Smooth muscle cell (in vitro differentiated cells): ENCODE measurements at regions not wholly inside any gene's neighbourhood (a gene's known extent, or its start where the extent isn't known, plus 50 kb on each side); places are given as distances from the start of the nearest gene placed in this dataset.

Experiments
- DNase-seq: peaks from one replicate; lab custom pipeline; 2025; ENCODE audit not compliant: unreplicated experiment; lab: John Stamatoyannopoulos, UW
- H2AFZ ChIP-seq: fragments of 200-600 bp; sonication (generic); 2 replicates; pipeline ENCODE4 v1.6.0; 2016; ENCODE audit warnings: antibody characterized with exemption, low read depth, mild to moderate bottlenecking
- H3F3A ChIP-seq: fragments of 200-600 bp; sonication (generic); 2 replicates; pipeline ENCODE4 v1.6.0; 2017; ENCODE audit warnings: antibody characterized with exemption, low read depth
- H3K27ac ChIP-seq: fragments of 200-600 bp; sonication (generic); 2 replicates; pipeline ENCODE4 v1.5.1; 2016; ENCODE audit warnings: low read depth, mild to moderate bottlenecking
- H3K27me3 ChIP-seq: fragments of 200-600 bp; sonication (generic); 2 replicates; pipeline ENCODE4 v1.6.1; 2016; ENCODE audit warnings: low read depth, mild to moderate bottlenecking
- H3K36me3 ChIP-seq: fragments of 200-600 bp; sonication (generic); 2 replicates; pipeline ENCODE4 v1.5.1; 2016; ENCODE audit warnings: low read depth
- H3K4me1 ChIP-seq: fragments of 200-600 bp; sonication (generic); 2 replicates; pipeline ENCODE4 v1.5.1; 2016; ENCODE audit warnings: low read depth
- H3K4me2 ChIP-seq: fragments of 200-600 bp; sonication (generic); 2 replicates; pipeline ENCODE4 v1.6.0; 2016; ENCODE audit warnings: mild to moderate bottlenecking
- H3K4me3 ChIP-seq: fragments of 200-600 bp; sonication (generic); 2 replicates; pipeline ENCODE4 v1.5.1; 2016; ENCODE audit warnings: mild to moderate bottlenecking
- H3K79me2 ChIP-seq: fragments of 200-600 bp; sonication (generic); 2 replicates; pipeline ENCODE4 v1.6.0; 2016; ENCODE audit warnings: low read depth, mild to moderate bottlenecking
- H3K9ac ChIP-seq: fragments of 200-600 bp; sonication (generic); 2 replicates; pipeline ENCODE4 v1.6.0; 2016; ENCODE audit warnings: low read depth
- H3K9me3 ChIP-seq: fragments of 200-600 bp; sonication (generic); replicated peaks from 2 replicates; pipeline ENCODE4 v1.5.1; 2016; ENCODE audit warnings: low read depth
- H4K20me1 ChIP-seq: fragments of 200-600 bp; sonication (generic); 2 replicates; pipeline ENCODE4 v1.6.0; 2016; ENCODE audit warnings: low read depth
- WGBS: methylation state at CpG from one replicate; pipeline ENCODE4 v1.1.7; 2016; ENCODE audit warnings: low lambda C conversion rate; 5-methylcytosine and 5-hydroxymethylcytosine counted together
- TF ChIP-seq, protein P1 (sequence below): fragments of 200-600 bp; sonication (generic); IDR thresholded peaks from 2 replicates; pipeline ENCODE4 v1.5.1; 2017; ENCODE audit warnings: borderline replicate concordance, mild to moderate bottlenecking, antibody characterized with exemption; ENCODE audit not compliant: insufficient read depth, poor library complexity, severe bottlenecking

DNA sequence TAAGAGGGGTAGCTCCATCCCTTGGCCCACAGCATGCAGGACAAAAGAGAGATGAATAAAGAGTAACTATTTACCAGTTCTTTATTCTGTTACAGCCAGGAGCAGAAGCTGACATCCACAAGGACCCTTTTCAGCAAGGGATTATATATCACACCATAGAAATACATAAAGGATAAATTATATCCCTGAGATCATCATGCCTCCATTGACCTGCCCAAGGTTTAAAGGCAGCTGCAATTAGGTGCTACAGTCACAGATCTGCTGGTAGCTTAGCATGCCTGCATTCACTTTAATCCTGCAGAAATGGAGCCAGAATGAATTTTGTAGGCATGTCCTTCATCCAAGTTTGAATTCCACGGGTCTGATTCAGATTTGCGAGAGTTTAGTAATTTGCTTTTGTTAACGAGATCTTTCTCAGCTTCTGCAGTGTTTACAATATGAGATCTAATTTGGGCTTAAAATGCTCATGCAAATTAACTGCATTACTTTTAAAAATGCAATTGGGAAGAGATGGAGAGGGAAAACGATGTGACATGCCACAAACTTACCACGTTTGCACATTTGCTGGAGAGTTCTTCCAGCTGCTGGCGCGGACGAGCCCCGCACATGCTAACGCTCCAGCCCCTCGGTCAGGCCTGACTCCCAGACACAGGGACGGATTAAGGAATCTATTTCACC, 327.0 kb upstream of the NOCT start:
- Histone ChIP-seq H3K4me2 (no peak overlapping the region), H3K27ac (no peak overlapping the region), H3F3A (no peaks in the 10 kb centered on the region), H3K36me3 (no peaks in the 10 kb centered on the region), H2AFZ (no peak overlapping the region), H4K20me1 (no peaks in the 10 kb centered on the region), H3K9ac (no peak overlapping the region), H3K4me1 (no peaks in the 10 kb centered on the region), H3K79me2 (no peaks in the 10 kb centered on the region), H3K27me3 (no peaks in the 10 kb centered on the region), H3K9me3 (peaks cover 3% of the 10 kb centered on the region), H3K4me3 (no peak overlapping the region)
- no peak for DNase-seq
- TF ChIP-seq, protein P1, sequence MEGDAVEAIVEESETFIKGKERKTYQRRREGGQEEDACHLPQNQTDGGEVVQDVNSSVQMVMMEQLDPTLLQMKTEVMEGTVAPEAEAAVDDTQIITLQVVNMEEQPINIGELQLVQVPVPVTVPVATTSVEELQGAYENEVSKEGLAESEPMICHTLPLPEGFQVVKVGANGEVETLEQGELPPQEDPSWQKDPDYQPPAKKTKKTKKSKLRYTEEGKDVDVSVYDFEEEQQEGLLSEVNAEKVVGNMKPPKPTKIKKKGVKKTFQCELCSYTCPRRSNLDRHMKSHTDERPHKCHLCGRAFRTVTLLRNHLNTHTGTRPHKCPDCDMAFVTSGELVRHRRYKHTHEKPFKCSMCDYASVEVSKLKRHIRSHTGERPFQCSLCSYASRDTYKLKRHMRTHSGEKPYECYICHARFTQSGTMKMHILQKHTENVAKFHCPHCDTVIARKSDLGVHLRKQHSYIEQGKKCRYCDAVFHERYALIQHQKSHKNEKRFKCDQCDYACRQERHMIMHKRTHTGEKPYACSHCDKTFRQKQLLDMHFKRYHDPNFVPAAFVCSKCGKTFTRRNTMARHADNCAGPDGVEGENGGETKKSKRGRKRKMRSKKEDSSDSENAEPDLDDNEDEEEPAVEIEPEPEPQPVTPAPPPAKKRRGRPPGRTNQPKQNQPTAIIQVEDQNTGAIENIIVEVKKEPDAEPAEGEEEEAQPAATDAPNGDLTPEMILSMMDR: no peak
- WGBS: 81% methylated on average over 12 of the region's 12 CpGs

DNA sequence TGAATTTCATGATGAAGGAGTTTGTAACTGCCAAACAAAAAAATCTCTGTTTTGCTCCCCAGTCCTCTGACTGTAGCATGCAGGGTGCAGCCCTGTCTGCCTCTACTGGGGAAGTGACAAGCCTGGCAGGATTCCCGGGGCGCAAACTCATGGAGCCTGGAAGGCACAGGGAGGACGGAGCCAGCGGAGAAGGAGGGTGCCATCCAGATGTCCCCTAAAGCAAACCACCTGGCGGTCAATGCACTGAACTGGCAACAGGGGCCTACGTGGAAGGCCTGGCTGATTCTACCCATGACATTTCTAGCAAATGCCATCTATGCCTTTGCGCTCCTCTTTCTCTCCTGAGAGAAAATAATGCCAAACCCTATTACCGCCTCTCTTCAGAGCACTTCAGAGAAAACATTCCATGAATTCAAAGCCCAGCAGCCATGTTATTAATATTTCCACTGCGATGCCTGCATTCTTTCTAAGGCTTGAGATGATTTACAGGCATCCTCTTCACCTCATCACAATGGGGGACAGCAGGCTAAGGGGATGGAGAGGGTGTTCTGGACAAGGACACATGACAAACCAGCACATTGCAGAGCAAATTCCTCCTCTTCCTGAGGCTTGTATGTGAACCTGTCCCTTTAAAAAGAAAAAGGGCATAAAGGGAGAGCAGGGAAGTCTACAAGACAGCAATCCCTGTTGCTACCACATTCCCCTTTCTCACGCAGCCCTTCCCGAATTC, 329.3 kb upstream of the NOCT start:
- Histone ChIP-seq H3K9ac (no peak overlapping the region), H3K79me2 (no peaks in the 10 kb centered on the region), H3K27me3 (no peaks in the 10 kb centered on the region), H3K4me2 (no peak overlapping the region), H3K27ac (no peak overlapping the region), H3K4me3 (no peak overlapping the region), H3K4me1 (peaks cover 16% of the 10 kb centered on the region), H3K36me3 (no peaks in the 10 kb centered on the region), H2AFZ (no peak overlapping the region), H3K9me3 (peaks cover 3% of the 10 kb centered on the region), H3F3A (no peaks in the 10 kb centered on the region), H4K20me1 (no peaks in the 10 kb centered on the region)
- TF ChIP-seq, protein P1: no peak
- DNase-seq: no peak
- WGBS: 86% methylated on average over 11 of the region's 11 CpGs

DNA sequence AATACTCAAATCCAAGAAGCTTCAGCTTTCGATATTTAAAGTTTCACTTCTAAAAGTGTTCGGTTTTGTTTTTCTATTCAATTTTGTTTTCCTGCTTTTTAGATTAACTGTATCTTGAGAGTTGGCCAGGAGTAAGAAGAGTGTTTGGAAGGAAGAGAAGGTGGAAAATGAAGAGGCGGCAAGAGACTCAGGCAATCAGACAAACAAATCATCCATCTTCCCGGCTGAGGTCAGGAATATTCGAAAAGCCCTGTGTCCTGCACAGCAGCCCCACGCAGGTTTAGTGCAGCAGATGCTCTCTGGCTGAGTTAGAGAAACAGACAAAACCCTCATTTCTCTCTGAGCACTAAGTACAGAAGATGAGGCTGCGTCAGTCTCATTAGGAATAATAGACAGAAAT, 330.3 kb upstream of the NOCT start:
- TF ChIP-seq, protein P1: no peak
- WGBS: 95% methylated on average over 7 of the region's 7 CpGs
- Histone ChIP-seq H3K9ac (no peak overlapping the region), H3K79me2 (no peaks in the 10 kb centered on the region), H3F3A (no peaks in the 10 kb centered on the region), H4K20me1 (no peaks in the 10 kb centered on the region), H3K27ac (no peak overlapping the region), H2AFZ (no peak overlapping the region), H3K36me3 (no peaks in the 10 kb centered on the region), H3K27me3 (no peaks in the 10 kb centered on the region), H3K4me2 (no peak overlapping the region), H3K4me3 (no peak overlapping the region), H3K9me3 (peaks cover 3% of the 10 kb centered on the region), H3K4me1 (peaks cover 18% of the 10 kb centered on the region)
- no peak for DNase-seq
